Trophoblast cell (in vitro differentiated cells and primary cell): ENCODE measurements at regions not wholly inside any gene's neighbourhood (a gene's known extent, or its start where the extent isn't known, plus 50 kb on each side); places are given as distances from the start of the nearest gene placed in this dataset.
"Not testable (repeated sequence)": the region's sequence is repeated elsewhere in the genome, so short reads cannot be mapped to it uniquely, and the experiment has no call there.

ENCODE experiments used
- DNase-seq, 2 donors: peaks; one replicate each; pipeline ENCODE4 v3.0.0-alpha.2; 2016
- H2AFZ ChIP-seq: 2 replicates; pipeline ENCODE4 v1.6.1; 2013; ENCODE audit warnings: low read length, moderate library complexity, mild to moderate bottlenecking; ENCODE audit not compliant: insufficient read depth, poor library complexity
- H2AK5ac ChIP-seq: 2 replicates; pipeline ENCODE4 v1.6.1; 2013; ENCODE audit warnings: mild to moderate bottlenecking, low read length
- H2BK120ac ChIP-seq: 2 replicates; pipeline ENCODE4 v1.6.1; 2013; ENCODE audit warnings: low read length, mild to moderate bottlenecking, moderate library complexity; ENCODE audit not compliant: insufficient read depth, poor library complexity
- H2BK12ac ChIP-seq: 2 replicates; pipeline ENCODE4 v1.6.1; 2013; ENCODE audit warnings: mild to moderate bottlenecking, low read length, moderate library complexity
- H2BK5ac ChIP-seq: 2 replicates; pipeline ENCODE4 v1.6.1; 2013; ENCODE audit warnings: low read length, low read depth, moderate library complexity, mild to moderate bottlenecking; ENCODE audit not compliant: poor library complexity
- H3K14ac ChIP-seq: 2 replicates; pipeline ENCODE4 v1.6.1; 2013; ENCODE audit warnings: mild to moderate bottlenecking, low read length
- H3K18ac ChIP-seq: 2 replicates; pipeline ENCODE4 v1.6.1; 2013; ENCODE audit warnings: mild to moderate bottlenecking, low read length
- H3K23ac ChIP-seq: 2 replicates; pipeline ENCODE4 v1.6.1; 2013; ENCODE audit warnings: low read length
- H3K27ac ChIP-seq: 2 replicates; pipeline ENCODE4 v1.5.1; 2013; ENCODE audit warnings: low read depth, mild to moderate bottlenecking, inconsistent platforms, low read length, moderate library complexity
- H3K27me3 ChIP-seq: 2 replicates; pipeline ENCODE4 v1.6.1; 2013; ENCODE audit warnings: inconsistent platforms, mild to moderate bottlenecking, low read length, moderate library complexity; ENCODE audit not compliant: insufficient read depth
- H3K36me3 ChIP-seq, 2 experiments: 1 replicate in 1 of 2; 2 replicates in 1 of 2; pipeline ENCODE4 v1.6.1; 2013; ENCODE audit warnings: low read length in 2 of 2, mild to moderate bottlenecking in 2 of 2, moderate library complexity in 1 of 2; ENCODE audit not compliant: insufficient read depth in 2 of 2, control insufficient read depth in 1 of 2
- H3K4ac ChIP-seq: 2 replicates; pipeline ENCODE4 v1.6.1; 2013; ENCODE audit warnings: low read depth, mild to moderate bottlenecking, low read length, moderate library complexity
- H3K4me1 ChIP-seq, 2 experiments: 1 replicate in 1 of 2; 2 replicates in 1 of 2; pipeline ENCODE4 v1.6.1; 2013; ENCODE audit warnings: low read length in 2 of 2, mild to moderate bottlenecking in 2 of 2, moderate library complexity in 1 of 2; ENCODE audit not compliant: insufficient read depth in 2 of 2, control insufficient read depth in 1 of 2
- H3K4me2 ChIP-seq: 2 replicates; pipeline ENCODE4 v1.6.1; 2013; ENCODE audit warnings: inconsistent platforms, mild to moderate bottlenecking, low read length, moderate library complexity
- H3K4me3 ChIP-seq: 2 replicates; pipeline ENCODE4 v1.5.1; 2013; ENCODE audit warnings: mild to moderate bottlenecking, low read depth, low read length, inconsistent platforms
- H3K79me1 ChIP-seq: one replicate; pipeline ENCODE4 v1.6.1; 2013; ENCODE audit warnings: low read length
- H3K79me2 ChIP-seq: 2 replicates; pipeline ENCODE4 v1.6.1; 2013; ENCODE audit warnings: low read length, mild to moderate bottlenecking; ENCODE audit not compliant: control insufficient read depth, insufficient read depth, poor library complexity
- H3K9ac ChIP-seq: 2 replicates; pipeline ENCODE4 v1.6.1; 2013; ENCODE audit warnings: mild to moderate bottlenecking, low read length
- H3K9me3 ChIP-seq: 2 replicates; pipeline ENCODE4 v1.6.1; 2013; ENCODE audit warnings: low read depth, mild to moderate bottlenecking, control low read depth, inconsistent platforms, low read length; ENCODE audit not compliant: insufficient read depth
- H4K12ac ChIP-seq: 2 replicates; pipeline ENCODE4 v1.6.1; 2013; ENCODE audit warnings: low read depth, mild to moderate bottlenecking, low read length, moderate library complexity
- H4K8ac ChIP-seq: 2 replicates; pipeline ENCODE4 v1.6.1; 2013; ENCODE audit warnings: low read depth, mild to moderate bottlenecking, low read length, moderate library complexity
- H4K91ac ChIP-seq: one replicate; pipeline ENCODE4 v1.6.1; 2013; ENCODE audit warnings: low read depth, mild to moderate bottlenecking, low read length, moderate library complexity
- WGBS: extraction: QIAGEN DNeasy Blood & Tissue Kit; methylation state at CpG from one replicate; pipeline ENCODE4 v1.1.7; 2013; ENCODE audit warnings: missing lambda C conversion rate; ENCODE audit not compliant: insufficient read length, insufficient coverage; ENCODE audit errors: extremely low coverage; 5-methylcytosine and 5-hydroxymethylcytosine counted together

GRCh38 chr11:109964487-109964886 lies 128.7 kb upstream of the ZC3H12C start:
- no peak overlapping the region for H3K27ac ChIP-seq
- no peak overlapping the region for H3K4me2 ChIP-seq
- H3K4me1 ChIP-seq, result no peaks in the 10 kb centered on the region
- H3K23ac ChIP-seq, result no peak overlapping the region
- no peak for DNase-seq
- H3K9me3 ChIP-seq, result no peaks in the 10 kb centered on the region
- no peaks in the 10 kb centered on the region for H3K36me3 ChIP-seq
- H2AK5ac ChIP-seq, result no peak overlapping the region
- no peak overlapping the region for H2BK5ac ChIP-seq
- H2AFZ ChIP-seq, result no peak overlapping the region
- no peaks in the 10 kb centered on the region for H3K79me1 ChIP-seq
- no peak overlapping the region for H4K12ac ChIP-seq
- no peak overlapping the region for H4K91ac ChIP-seq
- H2BK12ac ChIP-seq, result no peak overlapping the region
- no peak overlapping the region for H3K18ac ChIP-seq
- H3K4me3 ChIP-seq, result no peak overlapping the region
- no peak overlapping the region for H3K4ac ChIP-seq
- WGBS, result no CpG with 5 or more reads among the region's 2 CpGs
- no peak overlapping the region for H3K9ac ChIP-seq
- no peaks in the 10 kb centered on the region for H3K27me3 ChIP-seq
- no peak overlapping the region for H4K8ac ChIP-seq
- no peak overlapping the region for H3K14ac ChIP-seq
- no peaks in the 10 kb centered on the region for H3K79me2 ChIP-seq
- no peak overlapping the region for H2BK120ac ChIP-seq

DNA sequence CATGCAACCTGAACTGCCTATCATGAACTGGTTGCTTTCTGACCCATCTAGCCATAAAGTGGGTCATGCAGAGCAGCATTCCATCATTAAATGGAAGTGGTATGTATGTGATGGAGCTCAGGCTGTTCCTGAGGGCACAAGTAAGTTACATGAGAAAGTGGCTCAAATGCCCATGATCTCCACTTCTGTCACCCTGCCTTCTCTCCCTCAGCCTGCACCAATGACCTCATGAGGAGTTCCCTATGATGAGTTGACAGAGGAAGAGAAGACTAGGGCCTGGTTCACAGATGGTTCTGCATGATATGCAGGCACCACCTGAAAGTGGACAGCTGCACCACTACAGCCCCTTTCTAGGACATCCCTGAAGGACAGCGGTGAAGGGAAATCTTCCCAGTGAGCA lies 127.7 kb upstream of the ZC3H12C start:
- not testable (repeated sequence) for H3K79me1 ChIP-seq, H3K9ac ChIP-seq, H3K36me3 ChIP-seq, H3K27me3 ChIP-seq, H3K9me3 ChIP-seq, DNase-seq, H3K23ac ChIP-seq, H3K4me2 ChIP-seq, H3K27ac ChIP-seq, H2AK5ac ChIP-seq, H2AFZ ChIP-seq, H3K18ac ChIP-seq, H4K12ac ChIP-seq, H4K8ac ChIP-seq, H2BK120ac ChIP-seq, H2BK5ac ChIP-seq, H3K4me3 ChIP-seq, H3K4ac ChIP-seq, H3K79me2 ChIP-seq, H2BK12ac ChIP-seq, H3K4me1 ChIP-seq, H3K14ac ChIP-seq, H4K91ac ChIP-seq
- no CpG with 5 or more reads among the region's 1 CpG for WGBS

GRCh38 chr11:109965926-109966325 lies 127.3 kb upstream of the ZC3H12C start:
- not testable (repeated sequence) for H2AFZ ChIP-seq, H3K79me1 ChIP-seq, H3K27ac ChIP-seq, H3K79me2 ChIP-seq, H3K23ac ChIP-seq, H3K9me3 ChIP-seq, H3K4ac ChIP-seq, H2BK120ac ChIP-seq, H3K4me1 ChIP-seq, H3K18ac ChIP-seq, H2BK12ac ChIP-seq, H3K4me2 ChIP-seq, H3K9ac ChIP-seq, H3K27me3 ChIP-seq, H2AK5ac ChIP-seq, H3K14ac ChIP-seq, H4K8ac ChIP-seq, H3K4me3 ChIP-seq, H4K91ac ChIP-seq, H2BK5ac ChIP-seq, H4K12ac ChIP-seq, DNase-seq, H3K36me3 ChIP-seq
- WGBS, result no CpG with 5 or more reads among the region's 2 CpGs

- H3K4ac ChIP-seq, H3K18ac ChIP-seq, H3K79me1 ChIP-seq, H3K14ac ChIP-seq, H2BK120ac ChIP-seq, H3K9ac ChIP-seq, H2BK5ac ChIP-seq, H4K8ac ChIP-seq, H3K4me1 ChIP-seq, H3K4me2 ChIP-seq, H4K91ac ChIP-seq, H4K12ac ChIP-seq, H3K79me2 ChIP-seq, H3K4me3 ChIP-seq, H3K23ac ChIP-seq, H3K36me3 ChIP-seq, H2BK12ac ChIP-seq, H2AK5ac ChIP-seq, H2AFZ ChIP-seq, H3K27me3 ChIP-seq, H3K9me3 ChIP-seq, H3K27ac ChIP-seq, DNase-seq: not testable (repeated sequence)
- no CpG with 5 or more reads among the region's 1 CpG for WGBS
Observed at GRCh38 chr11:109967136-109967535, 126.1 kb upstream of the ZC3H12C start.
